Endothelial cell of umbilical vein (primary cell): ENCODE measurements at regions not wholly inside any gene's neighbourhood (a gene's known extent, or its start where the extent isn't known, plus 50 kb on each side); places are given as distances from the start of the nearest gene placed in this dataset.

Experiments used
- BruUV-seq: library from RNA; stranded (reverse); fragments of 400-500 nt; replicated peaks from 2 replicates; lab custom pipeline; 2021; lab: Mats Ljungman, UMichigan
- CTCF ChIA-PET: fragments of 300-600, 350-600 bp; sonication (Branson Sonifier 250); formaldehyde crosslinking; loops from one replicate; lab custom pipeline; 2021; ENCODE audit warnings: antibody characterized with exemption, inconsistent platforms; lab: Charles Lee
- POLR2A ChIA-PET: fragments of 300-600, 350-600 bp; sonication (Branson Sonifier 250); formaldehyde crosslinking; loops from one replicate; lab custom pipeline; 2021; ENCODE audit warnings: antibody characterized with exemption, inconsistent platforms; lab: Charles Lee
- DNase-seq: peaks from one replicate; pipeline ENCODE4 v3.0.0-alpha.2; 2011; ENCODE audit warnings: low read depth, low spot score
- FAIRE-seq: peaks from 2 replicates; lab custom pipeline; 2011; peaks lifted over from hg19 to GRCh38; lab: Jason Lieb, UNC
- H2AFZ ChIP-seq: 2 replicates; pipeline ENCODE4 v1.6.0; 2012; ENCODE audit warnings: low read depth, low read length, control low read depth, inconsistent platforms
- H3K27ac ChIP-seq: 2 replicates; pipeline ENCODE4 v1.5.1; 2011; ENCODE audit warnings: low read depth, mild to moderate bottlenecking, control low read depth, low read length, moderate library complexity; ENCODE audit not compliant: insufficient read depth
- H3K27me3 ChIP-seq, 2 experiments: 2 replicates each; pipeline versions ENCODE4 v1.6.0 to v1.6.1; 2011; ENCODE audit warnings: low read length in 2 of 2, mixed read lengths in 1 of 2; ENCODE audit not compliant: control insufficient read depth in 2 of 2, insufficient read depth in 2 of 2
- H3K36me3 ChIP-seq, 2 experiments: 2 replicates in 1 of 2; 3 replicates in 1 of 2; pipeline ENCODE4 v1.5.1; 2011; ENCODE audit warnings: low read length in 2 of 2, mild to moderate bottlenecking in 1 of 2, moderate library complexity in 1 of 2; ENCODE audit not compliant: control insufficient read depth in 2 of 2, insufficient read depth in 2 of 2; ENCODE audit errors: extremely low read depth in 1 of 2
- H3K4me1 ChIP-seq: 3 replicates; pipeline ENCODE4 v1.5.1; 2011; ENCODE audit warnings: mild to moderate bottlenecking, low read length; ENCODE audit not compliant: control insufficient read depth, insufficient read depth; ENCODE audit errors: extremely low read depth
- H3K4me2 ChIP-seq: 2 replicates; pipeline ENCODE4 v1.6.1; 2011; ENCODE audit warnings: low read length, control low read depth, mixed read lengths; ENCODE audit not compliant: insufficient read depth
- H3K4me3 ChIP-seq, 3 experiments: fragments of 200-600 bp in 1 of 3; sonication (generic), shearing (Covaris generic) in 1 of 3; replicated peaks in 1 of 3; 2 replicates each; pipeline ENCODE4 v1.5.1; 2011 to 2016; ENCODE audit warnings: control low read depth in 3 of 3, low read length in 3 of 3, mild to moderate bottlenecking in 2 of 3, inconsistent platforms in 1 of 3, low read depth in 1 of 3, moderate library complexity in 1 of 3; ENCODE audit not compliant: insufficient read depth in 1 of 3
- H3K79me2 ChIP-seq: 2 replicates; pipeline ENCODE4 v1.6.0; 2012; ENCODE audit warnings: low read length, inconsistent platforms; ENCODE audit not compliant: control insufficient read depth, insufficient read depth
- H3K9ac ChIP-seq: replicated peaks from 2 replicates; pipeline ENCODE3; 2011; ENCODE audit warnings: low read length, control low read depth; ENCODE audit not compliant: insufficient read depth; ENCODE audit errors: extremely low read depth
- H3K9me1 ChIP-seq: replicated peaks from 3 replicates; pipeline ENCODE4 v1.6.0; 2011; ENCODE audit warnings: mild to moderate bottlenecking, low read length; ENCODE audit not compliant: control insufficient read depth, insufficient read depth; ENCODE audit errors: extremely low read depth
- H3K9me3 ChIP-seq: replicated peaks from 2 replicates; pipeline ENCODE4 v1.5.1; 2012; ENCODE audit warnings: low read length, inconsistent platforms; ENCODE audit not compliant: control insufficient read depth, insufficient read depth
- H4K20me1 ChIP-seq: replicated peaks from 2 replicates; pipeline ENCODE3; 2011; ENCODE audit warnings: mild to moderate bottlenecking, low read length; ENCODE audit not compliant: control insufficient read depth, insufficient read depth; ENCODE audit errors: extremely low read depth
- EZH2 ChIP-seq: IDR thresholded peaks from 2 replicates; pipeline ENCODE4 v1.6.1; 2012; ENCODE audit warnings: borderline replicate concordance, low read depth, mild to moderate bottlenecking, moderate library complexity, low read length, inconsistent platforms; ENCODE audit not compliant: severe bottlenecking
- FOS ChIP-seq: IDR thresholded peaks from 2 replicates; pipeline ENCODE4 v1.6.1; 2011; ENCODE audit warnings: mild to moderate bottlenecking, low read length, moderate library complexity, borderline replicate concordance; ENCODE audit not compliant: insufficient read depth
- GATA2 ChIP-seq: IDR thresholded peaks from 2 replicates; pipeline ENCODE4 v1.7.0; 2011; ENCODE audit warnings: low read depth, mild to moderate bottlenecking, moderate library complexity, mixed read lengths, low read length; ENCODE audit not compliant: insufficient read length, insufficient read depth
- JUN ChIP-seq: IDR thresholded peaks from 2 replicates; pipeline ENCODE4 v1.6.1; 2011; ENCODE audit warnings: borderline replicate concordance, low read depth; ENCODE audit not compliant: insufficient read length, insufficient read depth
- MAX ChIP-seq: IDR thresholded peaks from 2 replicates; pipeline ENCODE4 v1.6.1; 2011; ENCODE audit not compliant: insufficient read depth, insufficient read length
- MYC ChIP-seq: IDR thresholded peaks from one replicate; pipeline ENCODE4 v1.6.1; 2011; ENCODE audit warnings: mild to moderate bottlenecking, low read depth, low read length
- POLR2A ChIP-seq: IDR thresholded peaks from 2 replicates; pipeline ENCODE4 v1.6.1; 2012; ENCODE audit warnings: low read depth, mild to moderate bottlenecking, control low read depth, low read length
- POLR2AphosphoS5 ChIP-seq: IDR thresholded peaks from 2 replicates; pipeline ENCODE4 v1.6.1; 2012; ENCODE audit warnings: low read depth, mild to moderate bottlenecking, control low read depth, low read length, moderate library complexity; ENCODE audit not compliant: insufficient read depth
- dilution Hi-C: fragments of 300-500 bp; cut with MboI; formaldehyde crosslinking; loops from one replicate; pipeline ENCODE4 v1.15.0; 2019; ENCODE audit warnings: low sequenced_read_pairs; ENCODE audit not compliant: extremely low pct_ligation_motif_present
- intact Hi-C: fragments of 100-400 bp; cut with micrococcal nuclease; formaldehyde crosslinking; loops from one replicate; pipeline ENCODE4 v1.10.0; 2022
- TF ChIP-seq, protein P1 (sequence below), 2 donors: IDR thresholded peaks; 1 replicate in 1 of 2; 2 replicates in 1 of 2; pipeline ENCODE4 v1.5.1; 2011; ENCODE audit warnings: low read length in 2 of 2, mild to moderate bottlenecking in 2 of 2, moderate library complexity in 2 of 2, control low read depth in 1 of 2, inconsistent platforms in 1 of 2, low read depth in 1 of 2; ENCODE audit not compliant: insufficient read depth in 1 of 2; ENCODE audit errors: extremely low read depth in 1 of 2

- TF ChIP-seq MAX: no peak
- TF ChIP-seq MYC: no peak
- no peak for TF ChIP-seq POLR2A
- no peak for TF ChIP-seq EZH2
- TF ChIP-seq FOS: no peak
- TF ChIP-seq JUN: no peak
- no peak for TF ChIP-seq GATA2
- TF ChIP-seq, protein P1, sequence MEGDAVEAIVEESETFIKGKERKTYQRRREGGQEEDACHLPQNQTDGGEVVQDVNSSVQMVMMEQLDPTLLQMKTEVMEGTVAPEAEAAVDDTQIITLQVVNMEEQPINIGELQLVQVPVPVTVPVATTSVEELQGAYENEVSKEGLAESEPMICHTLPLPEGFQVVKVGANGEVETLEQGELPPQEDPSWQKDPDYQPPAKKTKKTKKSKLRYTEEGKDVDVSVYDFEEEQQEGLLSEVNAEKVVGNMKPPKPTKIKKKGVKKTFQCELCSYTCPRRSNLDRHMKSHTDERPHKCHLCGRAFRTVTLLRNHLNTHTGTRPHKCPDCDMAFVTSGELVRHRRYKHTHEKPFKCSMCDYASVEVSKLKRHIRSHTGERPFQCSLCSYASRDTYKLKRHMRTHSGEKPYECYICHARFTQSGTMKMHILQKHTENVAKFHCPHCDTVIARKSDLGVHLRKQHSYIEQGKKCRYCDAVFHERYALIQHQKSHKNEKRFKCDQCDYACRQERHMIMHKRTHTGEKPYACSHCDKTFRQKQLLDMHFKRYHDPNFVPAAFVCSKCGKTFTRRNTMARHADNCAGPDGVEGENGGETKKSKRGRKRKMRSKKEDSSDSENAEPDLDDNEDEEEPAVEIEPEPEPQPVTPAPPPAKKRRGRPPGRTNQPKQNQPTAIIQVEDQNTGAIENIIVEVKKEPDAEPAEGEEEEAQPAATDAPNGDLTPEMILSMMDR (IDR thresholded peaks at IDR 0.05; ENCODE audit: extremely low read depth in 1 of 2, insufficient read depth in 1 of 2, low read depth in 1 of 2, low read length in 2 of 2): no peak
- no peak for TF ChIP-seq POLR2AphosphoS5
- ChIA-PET POLR2A (no interaction called here), CTCF (interaction anchor here (1.2 to 4.0 kb wide), 4 partner anchors 16 to 248 kb away, joined by 3 to 14 read pairs (median 5); no protein-coding TSS in a partner anchor)
- no peaks in the 10 kb centered on the region for H3K36me3 ChIP-seq
- no peaks in the 10 kb centered on the region for H3K9me3 ChIP-seq
- H2AFZ ChIP-seq: no peak overlapping the region
- dilution Hi-C loops: loop anchor here (25.0 kb wide), 1 partner anchor 210 kb away; no protein-coding TSS in a partner anchor
- no peak overlapping the region for H3K9ac ChIP-seq
- no peaks in the 10 kb centered on the region for H3K27me3 ChIP-seq
- no peak overlapping the region for H3K4me2 ChIP-seq
- no peaks in the 10 kb centered on the region for H3K79me2 ChIP-seq
- no peaks in the 10 kb centered on the region for H4K20me1 ChIP-seq
- H3K9me1 ChIP-seq: no peaks in the 10 kb centered on the region
- DNase-seq (no peak), FAIRE-seq (no peak)
- H3K27ac ChIP-seq: no peak overlapping the region
- H3K4me3 ChIP-seq: no peak overlapping the region
- no TSS peak for BruUV-seq
- H3K4me1 ChIP-seq: peaks cover 7% of the 10 kb centered on the region
- intact Hi-C loops: no loop called here
These were observed 139.8 kb upstream of the TNFAIP3 start for GRCh38 chr6:137727216-137727765.
